Caki2 (cell line): ENCODE measurements at regions not wholly inside any gene's neighbourhood (a gene's known extent, or its start where the extent isn't known, plus 50 kb on each side); places are given as distances from the start of the nearest gene placed in this dataset.

ENCODE experiments used
- DNase-seq: peaks from one replicate; pipeline ENCODE4 v3.0.0-alpha.2; 2015; ENCODE audit warnings: low read depth
- in situ Hi-C: cut with HindIII; loops from 2 replicates; pipeline ENCODE4 v1.10.0; 2016; ENCODE audit warnings: low sequenced_read_pairs, low pct_unique_long_range_greater_than_20kb, mixed read lengths

GRCh38 chr2:15792331-15792730 lies 148.0 kb upstream of the MYCN start:
- no peak for DNase-seq
- in situ Hi-C loops = no loop called here

DNA sequence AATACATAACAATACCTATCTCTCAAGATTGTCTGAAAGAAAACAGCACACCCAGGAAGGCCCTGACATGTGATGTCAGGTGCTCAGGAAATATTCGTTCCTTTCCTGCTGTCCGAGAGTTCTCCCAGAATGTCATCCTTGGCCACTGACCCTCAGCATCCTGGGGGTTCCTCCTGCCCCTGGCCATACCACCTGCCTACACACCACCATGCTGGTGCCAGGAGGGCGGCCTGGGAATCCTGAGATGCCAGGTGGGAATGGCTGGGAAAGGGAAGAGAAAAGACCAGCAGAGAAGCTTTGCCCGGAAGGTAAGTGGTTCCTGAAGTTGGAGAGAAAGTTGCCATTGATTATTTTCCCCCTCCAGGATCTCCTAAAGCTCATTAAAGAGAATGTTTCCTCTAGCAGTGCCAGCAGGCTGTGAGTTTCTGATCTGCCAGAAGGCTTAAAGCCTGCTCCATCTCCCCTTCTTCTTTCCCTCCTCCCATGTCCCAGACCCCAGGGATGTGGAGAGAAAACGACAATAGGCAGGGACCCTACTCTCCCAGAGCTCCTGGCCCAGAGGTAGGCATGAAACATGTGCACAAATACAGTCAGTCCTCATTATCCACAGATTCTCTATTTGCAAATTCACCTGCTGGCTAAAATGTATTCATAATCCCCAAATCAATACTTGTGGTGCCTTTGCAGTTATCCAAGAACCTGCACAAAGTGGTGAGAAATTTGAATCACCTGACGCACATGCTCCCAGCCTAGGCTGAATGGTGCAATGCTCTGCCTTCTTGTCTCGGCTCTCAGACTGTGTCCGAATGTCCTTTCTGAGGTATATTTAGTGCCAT lies 147.1 kb upstream of the MYCN start:
- in situ Hi-C loops = no loop called here
- DNase-seq = no peak

- no peak for DNase-seq
- in situ Hi-C loops = no loop called here
Measured at GRCh38 chr2:15793978-15794377, 146.4 kb upstream of the MYCN start.

GRCh38 chr2:15794608-15795134 lies 145.7 kb upstream of the MYCN start:
- DNase-seq = no peak
- in situ Hi-C loops = no loop called here

DNA sequence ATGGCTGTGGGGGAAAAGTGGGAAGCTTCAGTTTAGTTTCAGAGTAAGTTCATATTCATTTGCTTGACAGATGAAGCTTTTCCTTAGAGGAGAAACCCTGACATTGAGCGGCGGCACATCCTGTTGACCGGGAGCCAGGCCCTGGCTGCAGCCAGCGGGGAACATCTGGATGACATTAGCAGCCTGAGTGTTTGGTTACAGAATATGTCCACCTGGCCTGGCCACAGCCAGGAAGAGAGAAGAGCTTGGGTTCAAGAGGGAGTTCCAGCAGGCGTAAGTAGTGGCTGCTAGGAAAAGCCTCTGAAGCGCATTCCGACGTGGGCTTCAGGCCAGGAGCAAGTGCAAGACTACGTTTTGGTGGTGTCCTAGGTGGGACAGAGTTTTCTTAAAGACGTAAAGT lies 144.9 kb upstream of the MYCN start:
- in situ Hi-C loops = no loop called here
- DNase-seq = no peak

GRCh38 chr2:15796167-15796942 lies 144.0 kb upstream of the MYCN start:
- no peak for DNase-seq
- in situ Hi-C loops = no loop called here

DNA sequence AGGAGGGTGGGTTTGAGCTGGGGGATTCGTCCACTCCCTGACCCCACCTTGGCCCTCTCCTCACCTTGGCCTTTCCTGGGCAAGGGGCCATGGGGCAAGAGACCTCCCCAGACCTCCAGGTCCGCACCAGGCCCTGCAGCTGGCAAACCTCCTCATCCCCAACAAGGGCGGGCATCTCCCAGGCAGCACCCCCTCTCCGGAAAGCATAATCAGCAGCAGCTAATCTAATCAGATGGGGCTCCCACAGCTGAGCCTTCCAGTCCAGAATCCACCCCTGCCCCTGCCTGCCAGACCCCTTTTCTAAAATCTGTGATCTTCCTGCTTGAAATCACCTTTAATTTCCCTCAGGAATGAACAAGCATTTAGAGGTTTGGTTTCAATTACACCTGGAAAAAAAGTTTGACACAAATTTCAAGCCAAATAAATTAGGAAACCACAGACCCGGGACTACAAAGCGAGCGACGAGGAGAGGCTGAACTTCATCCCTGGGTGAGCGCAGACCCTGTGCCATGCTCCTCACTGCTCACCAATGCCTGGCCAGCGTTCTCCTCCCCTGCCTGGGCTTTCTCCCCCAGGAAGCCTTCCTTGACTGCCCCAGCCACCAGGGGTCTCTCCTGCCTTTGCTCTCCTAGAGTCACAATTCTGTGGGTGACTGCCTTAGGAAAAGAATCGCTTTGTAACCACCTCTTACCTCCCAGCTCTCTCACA lies 143.0 kb upstream of the MYCN start:
- in situ Hi-C loops = no loop called here
- DNase-seq = no peak

GRCh38 chr2:15797939-15798281 lies 142.4 kb upstream of the MYCN start:
- no peak for DNase-seq
- in situ Hi-C loops = no loop called here

DNA sequence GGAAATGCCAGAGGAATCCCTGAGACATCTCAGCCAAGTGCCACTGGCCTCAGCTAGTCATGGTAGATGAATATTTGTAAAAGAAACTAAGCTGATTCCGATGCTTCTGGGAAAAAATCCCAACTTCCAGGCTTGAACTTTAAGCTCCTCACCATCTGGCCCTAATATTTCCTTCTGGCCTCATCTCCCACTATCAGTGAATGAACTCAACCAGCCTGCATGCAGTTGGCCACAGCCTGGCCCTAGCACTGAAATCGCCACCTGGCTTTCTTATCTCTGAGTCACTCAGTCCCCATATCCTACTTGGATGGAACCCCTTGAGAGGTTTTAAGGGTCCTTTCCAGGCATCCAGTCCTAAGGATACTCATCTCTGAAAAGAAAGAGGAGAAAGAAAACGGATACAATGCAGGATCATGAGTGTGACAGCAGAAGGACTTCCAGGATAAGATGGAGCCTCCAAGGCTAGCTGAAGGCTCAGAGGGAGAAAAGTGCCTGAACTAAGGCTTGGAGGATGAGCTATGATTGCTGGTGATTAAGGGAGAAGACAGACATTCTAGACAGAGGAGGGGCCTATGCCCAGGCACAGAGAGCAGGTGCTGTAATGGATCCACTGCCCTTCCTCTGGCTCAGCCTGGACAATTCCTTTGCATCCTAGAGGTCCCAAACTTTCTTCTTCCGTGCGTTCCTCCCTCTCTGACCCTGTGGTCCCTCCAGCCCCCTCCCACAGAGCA lies 141.5 kb upstream of the MYCN start:
- in situ Hi-C loops = no loop called here
- no peak for DNase-seq

- DNase-seq = no peak
- in situ Hi-C loops = no loop called here
Measured at GRCh38 chr2:15799432-15799827, 140.9 kb upstream of the MYCN start.

DNA sequence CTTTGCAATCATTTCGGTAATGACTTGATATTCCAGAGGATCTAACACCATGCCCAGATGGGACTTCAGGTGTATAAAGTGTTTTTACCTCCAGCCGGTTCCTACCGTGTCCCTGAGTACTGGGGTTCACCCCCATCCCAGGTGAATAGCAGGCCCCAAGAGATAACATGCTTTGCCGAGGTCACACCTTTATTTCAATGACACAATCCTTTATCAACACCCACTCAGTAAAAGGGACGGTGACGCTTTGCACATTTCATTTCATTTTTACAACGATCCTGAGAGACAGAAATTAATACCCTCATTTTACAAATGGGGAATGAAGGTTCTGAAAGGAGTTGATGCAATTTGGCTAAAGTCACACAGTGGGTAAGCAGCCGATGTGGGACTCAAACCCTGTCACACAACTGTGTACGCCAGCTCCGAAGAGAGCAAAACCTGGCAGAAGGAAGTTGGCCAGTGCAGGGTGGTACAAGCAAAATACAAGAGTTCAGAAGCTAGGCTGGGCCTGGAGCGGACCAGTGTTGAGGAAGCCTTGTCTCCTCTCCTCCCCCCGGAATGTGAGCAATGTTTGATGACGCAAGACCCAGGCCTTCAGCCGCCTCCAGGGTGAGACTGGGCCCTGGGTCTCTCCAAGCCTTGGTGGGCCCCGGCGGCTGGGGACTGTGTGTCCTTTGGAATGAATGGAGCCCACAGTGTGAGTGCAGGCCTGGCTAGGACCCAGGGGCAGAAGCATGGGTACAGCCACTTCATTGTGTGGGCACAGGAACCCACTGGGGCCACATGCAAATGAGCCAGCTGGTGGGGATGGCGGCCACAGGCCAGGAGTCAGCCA lies 139.6 kb upstream of the MYCN start:
- no peak for DNase-seq
- in situ Hi-C loops = no loop called here

DNA sequence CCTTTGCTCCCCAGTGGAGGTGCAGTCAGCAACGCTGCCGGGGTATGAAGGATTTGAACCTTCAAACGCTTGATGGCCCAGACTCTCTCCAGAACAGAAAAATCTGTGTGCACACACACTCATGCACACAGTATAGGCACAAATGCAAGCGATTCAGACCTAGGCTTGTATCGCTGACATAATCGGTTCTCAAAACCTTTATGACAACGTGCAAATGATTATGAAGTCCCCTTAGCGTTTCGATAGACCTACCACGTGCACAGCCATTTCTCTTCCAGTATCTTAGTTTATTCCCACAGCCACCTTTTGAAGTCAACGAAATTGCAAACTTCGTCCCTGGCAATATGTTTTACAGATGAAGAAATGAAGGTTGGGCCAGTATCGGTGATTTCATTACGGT lies 138.9 kb upstream of the MYCN start:
- DNase-seq = no peak
- in situ Hi-C loops = no loop called here

DNA sequence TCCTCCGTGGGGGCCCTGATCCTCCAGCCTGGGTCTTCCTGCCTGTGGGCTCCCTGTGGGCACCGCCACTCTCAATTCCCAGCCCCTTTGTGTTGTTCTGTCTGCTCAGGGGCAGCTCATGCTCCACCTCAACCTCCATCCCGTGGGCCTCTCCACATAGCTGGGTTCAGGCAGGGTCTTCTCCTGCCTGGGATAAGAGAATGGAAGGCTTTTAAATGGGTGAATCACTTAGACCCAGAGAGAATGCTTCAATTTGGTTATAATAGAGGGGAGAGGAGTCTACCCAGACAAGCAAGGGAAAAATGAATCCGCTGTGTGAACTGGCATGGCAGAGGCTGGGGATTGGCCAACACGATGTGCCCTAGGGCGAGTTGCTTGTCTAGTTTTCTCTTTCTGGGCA lies 138.4 kb upstream of the MYCN start:
- in situ Hi-C loops = no loop called here
- no peak for DNase-seq

DNA sequence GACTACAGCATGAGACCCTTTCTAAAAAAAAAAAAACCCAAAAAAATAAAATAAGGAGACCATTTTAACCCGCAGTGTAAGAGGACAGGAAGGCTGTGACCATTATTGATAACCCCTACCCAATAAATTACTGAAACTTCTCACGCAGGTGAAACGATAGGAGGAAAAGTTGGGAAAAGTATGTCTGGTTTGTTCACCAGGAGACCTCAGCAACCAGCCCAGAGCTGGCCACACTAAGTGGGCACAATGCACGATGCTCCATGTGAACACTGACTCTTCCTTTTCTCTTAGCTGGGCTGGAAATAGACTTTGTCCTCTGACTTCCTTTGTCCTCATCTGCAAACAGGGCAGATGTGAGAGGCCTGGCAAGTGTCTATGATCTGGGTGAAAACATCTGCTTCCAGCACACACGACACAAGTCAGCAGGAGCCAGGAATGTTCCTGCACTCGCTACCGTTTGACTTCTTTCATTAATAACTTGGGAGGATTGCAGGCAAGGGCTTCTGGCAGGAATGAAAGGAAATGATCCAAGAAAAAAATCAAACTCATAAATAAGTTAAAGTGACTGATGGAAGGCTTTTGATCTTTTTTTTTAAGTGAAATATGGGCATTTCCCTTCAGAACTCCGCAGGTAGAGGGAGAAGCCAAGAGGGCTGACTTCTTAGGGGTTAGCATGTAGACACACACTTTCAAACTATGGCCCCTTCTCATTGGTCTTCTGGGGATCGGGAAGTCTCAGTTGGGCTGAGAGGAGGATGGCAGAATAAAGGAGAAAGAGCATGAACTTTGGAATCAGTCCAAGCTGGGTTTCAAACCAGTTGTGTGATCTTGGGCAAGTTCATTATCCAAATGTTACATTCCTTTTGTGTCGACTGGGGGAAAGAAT lies 137.4 kb upstream of the MYCN start:
- in situ Hi-C loops = no loop called here

DNA sequence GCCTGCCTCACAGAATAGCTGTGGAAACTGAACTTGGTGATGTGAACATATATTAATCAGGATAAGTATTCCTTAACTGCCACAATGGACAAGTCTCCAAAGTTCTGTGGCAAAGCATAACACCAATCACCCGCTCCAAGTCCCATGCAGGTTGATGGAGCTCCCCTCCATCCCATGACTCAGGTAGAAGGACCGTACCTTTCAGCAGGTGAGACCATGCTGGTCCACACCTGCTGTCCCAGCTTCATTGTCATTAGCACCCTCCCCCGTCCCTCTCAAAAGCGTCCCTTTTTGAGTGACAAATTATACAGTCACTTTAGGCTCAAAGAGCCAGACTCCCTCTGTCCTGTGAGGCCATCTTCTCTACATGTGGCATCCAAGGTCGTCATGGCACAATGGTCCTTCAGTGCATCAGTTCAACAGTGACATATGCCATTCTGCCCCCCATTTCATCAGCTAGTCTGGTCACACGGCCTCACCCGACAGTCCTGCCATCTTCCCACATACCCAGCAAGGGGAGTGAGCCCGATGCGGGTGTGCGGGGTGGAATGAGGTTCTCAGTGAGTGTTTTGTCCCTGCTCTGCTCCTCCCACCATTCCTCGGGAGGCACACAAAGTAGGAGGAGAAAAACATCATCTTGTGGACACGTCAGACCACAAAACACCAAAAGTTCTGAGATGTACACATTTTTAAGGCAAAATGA lies 136.7 kb upstream of the MYCN start:
- in situ Hi-C loops = no loop called here
- no peak for DNase-seq

More for the DNA sequence above, 137.4 kb upstream of the MYCN start:
- no peak for DNase-seq

GRCh38 chr2:15804246-15804619 lies 136.1 kb upstream of the MYCN start:
- in situ Hi-C loops = no loop called here
- no peak for DNase-seq
